B cell (primary cell): ENCODE measurements at regions not wholly inside any gene's neighbourhood (a gene's known extent, or its start where the extent isn't known, plus 50 kb on each side); places are given as distances from the start of the nearest gene placed in this dataset.

Source experiments
- CTCF ChIP-seq: fragments of 200-600 bp; IDR thresholded peaks from one replicate; pipeline ENCODE4 v1.8.0; 2022; ENCODE audit warnings: antibody characterized with exemption, mild to moderate bottlenecking
- EZH2 ChIP-seq: IDR thresholded peaks from 2 replicates; pipeline ENCODE4 v1.6.1; 2012; ENCODE audit warnings: borderline replicate concordance, low read depth, mild to moderate bottlenecking, moderate library complexity, low read length; ENCODE audit not compliant: insufficient read depth, poor library complexity, severe bottlenecking

DNA sequence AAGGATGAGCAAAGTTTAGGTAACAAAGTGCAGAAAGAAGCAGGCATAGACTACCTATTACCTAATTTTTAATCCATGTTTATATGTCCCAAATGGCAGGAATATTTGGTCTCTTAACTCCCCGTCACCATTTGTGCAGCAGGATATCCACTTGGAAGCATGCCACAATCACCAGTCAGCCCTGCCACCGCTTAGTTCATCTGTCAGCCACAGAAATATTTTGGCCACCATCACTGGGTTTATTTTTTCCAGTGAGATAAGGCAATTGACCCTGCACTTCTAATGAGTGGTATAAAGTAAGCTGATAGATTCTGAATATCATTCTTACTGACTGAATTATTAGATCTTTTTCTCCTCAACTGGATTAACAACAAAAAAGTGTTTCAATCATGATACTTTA is 152.9 kb upstream of the SOX2 start:
- TF ChIP-seq CTCF (no peak), EZH2 (no peak)
